B cell (primary cell): ENCODE measurements at regions not wholly inside any gene's neighbourhood (a gene's known extent, or its start where the extent isn't known, plus 50 kb on each side); places are given as distances from the start of the nearest gene placed in this dataset.

Source experiments
- CTCF ChIP-seq: fragments of 200-600 bp; IDR thresholded peaks from one replicate; pipeline ENCODE4 v1.8.0; 2022; ENCODE audit warnings: antibody characterized with exemption, mild to moderate bottlenecking
- EZH2 ChIP-seq: IDR thresholded peaks from 2 replicates; pipeline ENCODE4 v1.6.1; 2012; ENCODE audit warnings: borderline replicate concordance, low read depth, mild to moderate bottlenecking, moderate library complexity, low read length; ENCODE audit not compliant: insufficient read depth, poor library complexity, severe bottlenecking

- TF ChIP-seq CTCF = no peak
- no peak for TF ChIP-seq EZH2
Observed at GRCh38 chr18:22868831-22869230, 64.3 kb upstream of the RBBP8 start.
